Stomach (tissue), 4 donors: ENCODE measurements at regions not wholly inside any gene's neighbourhood (a gene's known extent, or its start where the extent isn't known, plus 50 kb on each side); places are given as distances from the start of the nearest gene placed in this dataset.

Experiments used
- POLR2A ChIP-seq, 4 donors: fragments of 450-650 bp; IDR thresholded peaks; one replicate each; pipeline ENCODE4 v1.6.1; 2016; ENCODE audit warnings: antibody characterized with exemption in 4 of 4, control low read depth in 2 of 4, mild to moderate bottlenecking in 1 of 4, moderate library complexity in 1 of 4
- TF ChIP-seq, protein P1 (sequence below), 7 experiments: fragments of 450-650 bp in 4 of 7; fragments of 200-600 bp in 3 of 7; sonication (generic) in 3 of 7; IDR thresholded peaks; one replicate each; pipeline ENCODE4 v1.5.1; 2016 to 2019; ENCODE audit warnings: antibody characterized with exemption in 7 of 7, control low read depth in 2 of 7, mild to moderate bottlenecking in 1 of 7

DNA sequence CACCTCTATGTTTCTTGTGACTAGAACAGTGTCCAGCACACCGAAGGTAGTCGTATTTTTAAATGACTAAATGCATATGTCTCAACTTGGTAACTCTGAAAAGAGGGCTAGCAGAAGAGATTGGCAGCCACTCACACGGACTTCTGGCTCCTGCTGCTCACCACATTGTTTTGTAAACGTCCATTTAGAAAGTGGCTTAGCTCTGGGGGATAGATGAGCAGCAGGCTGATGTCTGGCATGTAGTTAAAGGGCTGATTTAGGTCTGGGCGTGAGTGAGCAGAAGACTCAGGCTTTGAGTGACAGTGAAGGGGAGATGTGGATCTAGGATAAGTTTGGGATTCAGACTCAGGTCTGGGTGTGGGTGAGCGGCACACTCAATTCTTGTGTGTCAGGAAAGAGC lies 372.9 kb upstream of the HS6ST1 start:
- no peak for TF ChIP-seq POLR2A (IDR thresholded peaks at IDR 0.05)
- TF ChIP-seq, protein P1, sequence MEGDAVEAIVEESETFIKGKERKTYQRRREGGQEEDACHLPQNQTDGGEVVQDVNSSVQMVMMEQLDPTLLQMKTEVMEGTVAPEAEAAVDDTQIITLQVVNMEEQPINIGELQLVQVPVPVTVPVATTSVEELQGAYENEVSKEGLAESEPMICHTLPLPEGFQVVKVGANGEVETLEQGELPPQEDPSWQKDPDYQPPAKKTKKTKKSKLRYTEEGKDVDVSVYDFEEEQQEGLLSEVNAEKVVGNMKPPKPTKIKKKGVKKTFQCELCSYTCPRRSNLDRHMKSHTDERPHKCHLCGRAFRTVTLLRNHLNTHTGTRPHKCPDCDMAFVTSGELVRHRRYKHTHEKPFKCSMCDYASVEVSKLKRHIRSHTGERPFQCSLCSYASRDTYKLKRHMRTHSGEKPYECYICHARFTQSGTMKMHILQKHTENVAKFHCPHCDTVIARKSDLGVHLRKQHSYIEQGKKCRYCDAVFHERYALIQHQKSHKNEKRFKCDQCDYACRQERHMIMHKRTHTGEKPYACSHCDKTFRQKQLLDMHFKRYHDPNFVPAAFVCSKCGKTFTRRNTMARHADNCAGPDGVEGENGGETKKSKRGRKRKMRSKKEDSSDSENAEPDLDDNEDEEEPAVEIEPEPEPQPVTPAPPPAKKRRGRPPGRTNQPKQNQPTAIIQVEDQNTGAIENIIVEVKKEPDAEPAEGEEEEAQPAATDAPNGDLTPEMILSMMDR (IDR thresholded peaks at IDR 0.05): no peak
